ENCODE measurements at regions not wholly inside any gene's neighbourhood (a gene's known extent, or its start where the extent isn't known, plus 50 kb on each side); places are given as distances from the start of the nearest gene placed in this dataset.

GRCh38 chr2:51289045-51289444 is 257.1 kb upstream of the NRXN1 start:
- H3K14ac ChIP-seq (ENCODE audit: low read length), result no peak overlapping the region
- no peak overlapping the region for H2BK120ac ChIP-seq (ENCODE audit: low read depth, low read length)
- no peak overlapping the region for H2BK5ac ChIP-seq (ENCODE audit: low read length)
- no CpG with 5 or more reads among the region's 1 CpG for WGBS, 2 donors (ENCODE audit: extremely low coverage in 2 of 2, insufficient read length in 2 of 2, insufficient replicate concordance in 1 of 2)
- H3K9me3 ChIP-seq (replicated peaks in 1 of 2; ENCODE audit: control insufficient read depth in 2 of 2, insufficient read depth in 1 of 2, low read depth in 1 of 2, low read length in 2 of 2), result no peaks in the 10 kb centered on the region
- H3K23ac ChIP-seq (ENCODE audit: low read depth, low read length, poor library complexity), result no peak overlapping the region
- no peaks in the 10 kb centered on the region for H3K27me3 ChIP-seq (ENCODE audit: control insufficient read depth in 3 of 3, insufficient read depth in 3 of 3, low read depth in 1 of 3, low read length in 3 of 3)
- no peaks in the 10 kb centered on the region for H3K36me3 ChIP-seq (replicated peaks in 1 of 2; ENCODE audit: control insufficient read depth in 2 of 2, insufficient read depth in 2 of 2, low read length in 2 of 2)
- H3K9ac ChIP-seq (ENCODE audit: low read depth, low read length, poor library complexity), result no peak overlapping the region
- H2AFZ ChIP-seq (ENCODE audit: low read length), result no peak overlapping the region
- H3K79me1 ChIP-seq (ENCODE audit: low read depth, low read length), result no peaks in the 10 kb centered on the region
- H4K91ac ChIP-seq (ENCODE audit: low read depth, low read length, poor library complexity), result no peak overlapping the region
- no peak overlapping the region for H3K27ac ChIP-seq (replicated peaks; ENCODE audit: low read length)
- H2AK5ac ChIP-seq (ENCODE audit: low read depth, low read length), result no peak overlapping the region
- no peak overlapping the region for H3K18ac ChIP-seq (ENCODE audit: low read length)
- no peak overlapping the region for H2BK15ac ChIP-seq (ENCODE audit: low read length)
- no peak for DNase-seq (ENCODE audit: low spot score)
- no peak overlapping the region for H4K8ac ChIP-seq (ENCODE audit: low read depth, low read length)
- H3K4me2 ChIP-seq (ENCODE audit: insufficient read depth, low read length, poor library complexity, severe bottlenecking), result no peak overlapping the region
- no peak overlapping the region for H3K4me3 ChIP-seq (ENCODE audit: low read length in 2 of 2)
- H3K4ac ChIP-seq (ENCODE audit: low read length), result no peak overlapping the region
- H2BK12ac ChIP-seq (ENCODE audit: low read length), result no peak overlapping the region
- no peaks in the 10 kb centered on the region for H3K4me1 ChIP-seq (ENCODE audit: control insufficient read depth in 2 of 2, insufficient read depth in 1 of 2, low read depth in 1 of 2, low read length in 2 of 2)

GRCh38 chr2:51268191-51268590 is 236.3 kb upstream of the NRXN1 start:
- no peaks in the 10 kb centered on the region for H3K36me3 ChIP-seq (replicated peaks in 1 of 2; ENCODE audit: control insufficient read depth in 2 of 2, insufficient read depth in 2 of 2, low read length in 2 of 2)
- no peak overlapping the region for H3K18ac ChIP-seq (ENCODE audit: low read length)
- H2BK12ac ChIP-seq (ENCODE audit: low read length), result no peak overlapping the region
- H3K4me1 ChIP-seq (ENCODE audit: control insufficient read depth in 2 of 2, insufficient read depth in 1 of 2, low read depth in 1 of 2, low read length in 2 of 2), result no peaks in the 10 kb centered on the region
- no peak overlapping the region for H4K8ac ChIP-seq (ENCODE audit: low read depth, low read length)
- no peak overlapping the region for H3K4me3 ChIP-seq (ENCODE audit: low read length in 2 of 2)
- no peak overlapping the region for H2BK5ac ChIP-seq (ENCODE audit: low read length)
- H3K23ac ChIP-seq (ENCODE audit: low read depth, low read length, poor library complexity), result no peak overlapping the region
- no peak overlapping the region for H2BK120ac ChIP-seq (ENCODE audit: low read depth, low read length)
- H3K4me2 ChIP-seq (ENCODE audit: insufficient read depth, low read length, poor library complexity, severe bottlenecking), result no peak overlapping the region
- no peaks in the 10 kb centered on the region for H3K27me3 ChIP-seq (ENCODE audit: control insufficient read depth in 3 of 3, insufficient read depth in 3 of 3, low read depth in 1 of 3, low read length in 3 of 3)
- H3K14ac ChIP-seq (ENCODE audit: low read length), result no peak overlapping the region
- no peak overlapping the region for H2BK15ac ChIP-seq (ENCODE audit: low read length)
- no peak overlapping the region for H4K91ac ChIP-seq (ENCODE audit: low read depth, low read length, poor library complexity)
- H2AK5ac ChIP-seq (ENCODE audit: low read depth, low read length), result no peak overlapping the region
- no peak overlapping the region for H3K27ac ChIP-seq (replicated peaks; ENCODE audit: low read length)
- no peaks in the 10 kb centered on the region for H3K9me3 ChIP-seq (replicated peaks in 1 of 2; ENCODE audit: control insufficient read depth in 2 of 2, insufficient read depth in 1 of 2, low read depth in 1 of 2, low read length in 2 of 2)
- no peak overlapping the region for H3K9ac ChIP-seq (ENCODE audit: low read depth, low read length, poor library complexity)
- no peak overlapping the region for H2AFZ ChIP-seq (ENCODE audit: low read length)
- no CpG with 5 or more reads among the region's 1 CpG for WGBS, 2 donors (ENCODE audit: extremely low coverage in 2 of 2, insufficient read length in 2 of 2, insufficient replicate concordance in 1 of 2)
- H3K4ac ChIP-seq (ENCODE audit: low read length), result no peak overlapping the region
- DNase-seq (ENCODE audit: low spot score), result no peak
- no peaks in the 10 kb centered on the region for H3K79me1 ChIP-seq (ENCODE audit: low read depth, low read length)

GRCh38 chr2:51265539-51265938 is 233.6 kb upstream of the NRXN1 start:
- Histone ChIP-seq H3K79me1 (ENCODE audit: low read depth, low read length) (no peaks in the 10 kb centered on the region), H3K4me1 (ENCODE audit: control insufficient read depth in 2 of 2, insufficient read depth in 1 of 2, low read depth in 1 of 2, low read length in 2 of 2) (no peaks in the 10 kb centered on the region), H2AK5ac (ENCODE audit: low read depth, low read length) (no peak overlapping the region), H3K9ac (ENCODE audit: low read depth, low read length, poor library complexity) (no peak overlapping the region), H2BK12ac (ENCODE audit: low read length) (no peak overlapping the region), H3K14ac (ENCODE audit: low read length) (no peak overlapping the region), H4K8ac (ENCODE audit: low read depth, low read length) (no peak overlapping the region), H3K9me3 (replicated peaks in 1 of 2; ENCODE audit: control insufficient read depth in 2 of 2, insufficient read depth in 1 of 2, low read depth in 1 of 2, low read length in 2 of 2) (no peaks in the 10 kb centered on the region), H4K91ac (ENCODE audit: low read depth, low read length, poor library complexity) (no peak overlapping the region), H3K4me2 (ENCODE audit: insufficient read depth, low read length, poor library complexity, severe bottlenecking) (no peak overlapping the region), H2AFZ (ENCODE audit: low read length) (no peak overlapping the region), H3K27ac (replicated peaks; ENCODE audit: low read length) (no peak overlapping the region), H2BK5ac (ENCODE audit: low read length) (no peak overlapping the region), H3K23ac (ENCODE audit: low read depth, low read length, poor library complexity) (no peak overlapping the region), H3K27me3 (ENCODE audit: control insufficient read depth in 3 of 3, insufficient read depth in 3 of 3, low read depth in 1 of 3, low read length in 3 of 3) (no peaks in the 10 kb centered on the region), H2BK15ac (ENCODE audit: low read length) (no peak overlapping the region), H3K4me3 (ENCODE audit: low read length in 2 of 2) (no peak overlapping the region), H3K18ac (ENCODE audit: low read length) (no peak overlapping the region), H2BK120ac (ENCODE audit: low read depth, low read length) (no peak overlapping the region), H3K4ac (ENCODE audit: low read length) (no peak overlapping the region), H3K36me3 (replicated peaks in 1 of 2; ENCODE audit: control insufficient read depth in 2 of 2, insufficient read depth in 2 of 2, low read length in 2 of 2) (no peaks in the 10 kb centered on the region)
- no peak for DNase-seq (ENCODE audit: low spot score)
- WGBS, 2 donors (ENCODE audit: extremely low coverage in 2 of 2, insufficient read length in 2 of 2, insufficient replicate concordance in 1 of 2), result no CpG with 5 or more reads among the region's 2 CpGs

- Histone ChIP-seq H2AFZ (ENCODE audit: low read length) (no peak overlapping the region), H2BK120ac (ENCODE audit: low read depth, low read length) (no peak overlapping the region), H3K4ac (ENCODE audit: low read length) (no peak overlapping the region), H3K36me3 (replicated peaks in 1 of 2; ENCODE audit: control insufficient read depth in 2 of 2, insufficient read depth in 2 of 2, low read length in 2 of 2) (no peaks in the 10 kb centered on the region), H2BK12ac (ENCODE audit: low read length) (no peak overlapping the region), H3K14ac (ENCODE audit: low read length) (no peak overlapping the region), H3K4me1 (ENCODE audit: control insufficient read depth in 2 of 2, insufficient read depth in 1 of 2, low read depth in 1 of 2, low read length in 2 of 2) (no peaks in the 10 kb centered on the region), H3K9me3 (replicated peaks in 1 of 2; ENCODE audit: control insufficient read depth in 2 of 2, insufficient read depth in 1 of 2, low read depth in 1 of 2, low read length in 2 of 2) (no peaks in the 10 kb centered on the region), H2AK5ac (ENCODE audit: low read depth, low read length) (no peak overlapping the region), H3K23ac (ENCODE audit: low read depth, low read length, poor library complexity) (no peak overlapping the region), H3K18ac (ENCODE audit: low read length) (no peak overlapping the region), H3K9ac (ENCODE audit: low read depth, low read length, poor library complexity) (no peak overlapping the region), H4K91ac (ENCODE audit: low read depth, low read length, poor library complexity) (no peak overlapping the region), H3K27ac (replicated peaks; ENCODE audit: low read length) (no peak overlapping the region), H3K27me3 (ENCODE audit: control insufficient read depth in 3 of 3, insufficient read depth in 3 of 3, low read depth in 1 of 3, low read length in 3 of 3) (no peaks in the 10 kb centered on the region), H2BK15ac (ENCODE audit: low read length) (no peak overlapping the region), H2BK5ac (ENCODE audit: low read length) (no peak overlapping the region), H3K4me2 (ENCODE audit: insufficient read depth, low read length, poor library complexity, severe bottlenecking) (no peak overlapping the region), H3K79me1 (ENCODE audit: low read depth, low read length) (no peaks in the 10 kb centered on the region), H4K8ac (ENCODE audit: low read depth, low read length) (no peak overlapping the region), H3K4me3 (ENCODE audit: low read length in 2 of 2) (no peak overlapping the region)
- no CpG with 5 or more reads among the region's 3 CpGs for WGBS, 2 donors (ENCODE audit: extremely low coverage in 2 of 2, insufficient read length in 2 of 2, insufficient replicate concordance in 1 of 2)
- DNase-seq (ENCODE audit: low spot score), result no peak
These were observed 232.0 kb upstream of the NRXN1 start for GRCh38 chr2:51263951-51264350.

All from neuronal stem cell (in vitro differentiated cells).